Stimulated activated CD4-positive, alpha-beta T cell treated with anti-CD3 and anti-CD28 coated beads, TNF-alpha, amount 100 ng/mL, for 48 hours (primary cell): ENCODE measurements at regions not wholly inside any gene's neighbourhood (a gene's known extent, or its start where the extent isn't known, plus 50 kb on each side); places are given as distances from the start of the nearest gene placed in this dataset.

Experiments used
- DNase-seq, 3 donors: peaks; one replicate each; pipeline ENCODE4 v3.0.0-alpha.2; 2020; ENCODE audit warnings: low read depth in 3 of 3

DNA sequence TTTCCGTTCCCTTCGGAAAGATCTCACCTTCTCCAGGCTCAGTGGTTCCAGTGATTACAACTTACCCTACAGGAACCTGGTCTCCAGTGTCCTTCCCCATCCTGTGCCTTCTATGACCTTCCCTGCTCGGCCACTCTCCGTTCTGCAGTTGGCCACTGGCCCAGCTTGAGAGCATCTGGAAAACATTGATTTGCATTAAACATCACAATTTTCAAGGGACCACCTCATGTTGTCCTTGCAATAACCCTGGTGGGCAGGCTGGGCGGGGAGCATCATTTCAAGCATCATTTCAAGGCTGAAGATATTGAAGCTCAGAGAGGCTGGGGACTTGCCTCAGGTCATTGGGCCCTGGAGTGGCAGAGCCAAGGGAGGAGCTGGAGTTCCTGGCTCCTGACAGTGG lies 177.4 kb downstream of the SEC61B start:
- DNase-seq = no peak

DNA sequence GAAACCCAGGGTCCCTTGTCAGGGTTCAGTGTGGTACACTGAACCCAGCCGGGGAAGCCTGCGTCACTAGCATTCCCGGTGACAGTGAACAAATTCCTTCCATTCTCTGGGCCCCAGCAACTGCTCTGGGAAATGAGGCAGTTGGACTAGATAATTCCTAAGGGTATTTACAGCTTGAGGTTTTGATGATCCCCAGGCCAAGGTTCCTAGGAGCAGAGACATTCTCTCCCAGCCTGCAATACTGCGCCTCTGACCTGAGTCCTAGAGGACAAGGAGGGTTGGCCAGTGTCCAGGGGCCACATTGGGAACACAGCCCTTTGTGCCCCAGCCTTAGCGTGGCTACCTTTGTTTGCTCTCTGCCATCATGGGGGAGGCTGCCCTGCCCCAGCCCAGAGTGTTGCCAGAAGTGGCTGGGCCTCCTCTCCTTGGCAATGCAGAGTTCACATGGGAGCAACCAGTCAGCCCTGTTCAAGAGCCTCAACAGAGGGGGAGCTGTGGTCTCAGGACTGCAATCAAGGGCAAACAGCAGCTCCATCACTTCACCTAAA lies 178.2 kb downstream of the SEC61B start:
- no peak for DNase-seq

DNA sequence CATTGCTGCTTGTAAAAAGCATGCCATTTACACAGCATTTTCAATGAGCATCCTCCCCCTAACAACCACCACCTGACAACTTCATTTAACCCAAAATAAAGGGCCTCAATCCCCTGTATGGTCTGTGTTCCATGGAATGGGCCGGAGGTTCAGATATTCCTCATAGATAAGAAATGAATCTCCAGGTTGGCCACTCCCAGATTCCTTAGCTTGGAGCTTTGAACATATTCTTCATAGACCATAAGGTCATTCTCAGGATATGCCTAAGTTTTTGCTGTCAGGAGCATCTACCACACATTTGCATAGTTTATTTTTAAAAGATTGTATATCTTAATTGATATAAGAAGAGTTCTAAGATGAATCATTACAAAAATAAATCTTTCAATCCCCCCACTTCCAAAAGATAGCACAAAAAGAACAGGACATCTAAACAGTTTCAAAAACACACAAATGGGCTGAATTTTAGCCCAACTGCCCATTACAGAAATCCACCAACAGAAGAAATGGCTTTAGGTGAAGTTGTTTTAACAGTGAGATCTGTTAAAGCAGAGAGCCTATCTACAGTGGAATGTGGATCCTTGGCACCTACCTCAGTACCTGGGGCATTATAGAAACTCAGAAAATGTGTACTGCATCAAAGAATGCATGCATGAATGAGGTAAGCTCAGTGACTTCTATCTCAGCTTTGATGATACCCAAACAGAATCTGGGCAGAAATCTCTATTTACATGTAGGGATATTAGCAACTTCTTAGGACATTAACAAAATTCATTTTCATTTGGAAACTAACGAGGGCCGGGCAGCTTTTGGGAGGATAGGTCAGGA lies 179.8 kb downstream of the SEC61B start:
- no peak for DNase-seq

DNA sequence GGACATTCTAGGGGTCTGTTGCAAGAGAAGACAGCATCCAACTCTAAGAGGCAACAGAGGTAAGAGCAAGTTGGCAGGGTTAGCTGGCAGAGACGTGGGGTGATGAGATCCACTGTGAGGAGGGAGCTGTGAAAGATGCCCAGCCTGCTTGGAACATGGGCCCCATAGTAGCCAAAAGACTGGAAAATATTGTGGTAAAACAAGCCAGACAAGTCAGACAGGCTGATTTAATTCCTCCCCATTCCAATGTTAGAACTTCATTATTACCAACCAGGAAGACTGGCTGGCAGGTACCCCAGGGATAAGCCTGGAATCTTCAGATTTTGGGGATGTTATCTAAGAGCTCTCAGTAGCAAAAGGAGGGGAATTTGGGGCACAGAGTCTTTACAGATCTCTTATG lies 181.3 kb downstream of the SEC61B start:
- DNase-seq = no peak

DNA sequence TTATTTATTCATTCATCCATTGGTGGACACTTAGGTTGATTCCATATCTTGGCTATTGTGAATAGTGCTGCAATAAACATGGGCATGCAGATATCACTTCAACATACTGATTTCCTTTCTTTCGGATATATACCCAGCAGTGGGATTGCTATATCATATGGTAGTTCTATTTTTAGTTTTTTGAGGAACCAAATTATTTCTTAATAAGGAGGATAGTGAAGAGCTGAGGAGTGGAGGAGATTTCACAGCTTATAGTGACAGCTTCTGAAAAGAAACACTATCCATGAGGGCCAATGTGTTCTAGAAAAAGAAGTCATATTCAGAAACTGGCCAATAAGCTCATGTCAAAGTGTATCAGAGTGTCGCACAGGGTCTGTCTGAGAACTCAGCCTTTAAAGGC lies 183.3 kb downstream of the SEC61B start:
- no peak for DNase-seq

DNA sequence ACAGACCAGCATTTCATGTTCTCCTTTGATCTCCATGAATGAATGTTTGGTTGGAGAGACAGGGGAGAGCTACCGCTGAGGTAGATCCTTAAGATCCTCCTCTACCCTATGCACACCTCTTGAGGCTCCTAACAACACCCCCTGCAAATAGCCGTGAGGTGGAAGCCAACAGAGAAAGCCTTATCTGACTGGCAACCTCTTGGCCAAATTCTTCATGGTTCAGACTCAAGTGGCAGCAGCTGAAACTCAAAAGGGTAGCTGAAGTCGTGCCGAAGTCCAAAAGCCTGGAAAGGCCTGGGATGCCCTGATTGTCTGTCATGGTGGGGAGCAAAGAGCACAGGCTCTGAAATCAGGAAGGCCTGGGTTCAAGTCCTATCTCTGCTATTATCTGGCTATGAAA lies 184.9 kb downstream of the SEC61B start:
- no peak for DNase-seq

DNA sequence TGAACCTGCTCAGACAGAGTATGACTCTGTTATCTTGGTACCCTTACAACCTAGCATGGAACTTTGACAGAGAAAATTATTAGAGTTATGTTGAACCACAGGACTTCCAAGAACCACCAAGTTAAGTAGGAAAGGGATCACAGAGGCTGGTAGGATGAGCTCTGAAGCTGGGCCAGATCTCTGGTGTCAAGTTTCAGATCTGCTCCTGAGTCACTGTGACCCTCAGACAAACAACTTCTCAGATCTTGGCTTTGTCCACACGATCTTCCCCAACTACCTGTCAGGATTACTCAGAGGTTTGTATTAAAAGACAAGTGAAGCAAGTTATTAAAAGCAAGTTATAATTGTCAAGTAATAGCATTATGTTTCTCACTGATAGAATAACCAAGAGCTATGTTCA lies 189.0 kb downstream of the SEC61B start:
- no peak for DNase-seq

DNA sequence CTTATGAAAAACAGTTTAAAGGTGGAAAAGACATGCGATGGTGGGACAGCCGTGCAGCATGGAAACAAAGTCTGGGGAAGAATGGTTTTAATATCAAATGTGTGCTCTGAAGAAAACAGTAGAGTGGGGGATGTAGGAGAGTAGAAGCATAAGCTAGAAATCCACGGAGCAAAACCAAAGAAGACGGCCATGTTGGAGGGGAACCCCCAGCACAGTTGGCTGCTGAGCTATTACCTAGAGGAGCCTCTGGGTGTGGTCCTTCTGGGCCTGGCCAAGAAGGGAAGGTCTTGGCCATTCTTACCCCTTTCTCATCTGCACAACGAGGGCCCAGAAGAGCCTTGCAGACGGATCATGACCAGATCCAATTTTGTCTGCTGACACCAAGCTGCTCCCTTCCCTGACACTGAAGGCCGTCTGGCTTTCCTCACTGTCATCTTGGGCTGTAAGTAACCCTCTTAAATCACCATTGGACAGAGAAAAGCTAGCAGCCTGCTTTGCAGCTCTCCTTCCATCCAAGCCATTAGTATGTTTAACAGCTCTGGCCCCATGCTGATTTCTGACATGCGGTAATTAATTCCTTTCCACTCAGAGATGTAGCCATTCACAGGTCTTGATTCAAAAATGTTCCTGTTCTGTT lies 189.5 kb downstream of the SEC61B start:
- no peak for DNase-seq

DNA sequence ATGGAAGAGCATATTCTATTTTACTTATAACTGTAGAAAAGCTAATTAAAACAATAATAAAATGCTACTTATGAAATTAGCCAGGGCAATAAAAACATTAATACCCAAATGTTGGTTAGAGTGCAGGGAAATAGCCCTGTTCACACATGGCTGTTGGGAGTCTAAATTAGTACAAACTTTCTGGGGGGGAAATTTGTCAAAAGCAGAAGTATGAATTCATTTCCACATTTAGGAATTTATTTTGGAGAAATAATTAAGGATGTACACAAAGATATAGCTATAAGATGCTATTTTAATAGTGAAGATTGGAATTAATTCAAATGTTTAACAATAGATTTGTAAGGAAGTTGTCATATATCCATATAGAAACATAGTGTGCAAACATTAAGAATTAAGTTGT lies 190.5 kb downstream of the SEC61B start:
- DNase-seq = no peak

DNA sequence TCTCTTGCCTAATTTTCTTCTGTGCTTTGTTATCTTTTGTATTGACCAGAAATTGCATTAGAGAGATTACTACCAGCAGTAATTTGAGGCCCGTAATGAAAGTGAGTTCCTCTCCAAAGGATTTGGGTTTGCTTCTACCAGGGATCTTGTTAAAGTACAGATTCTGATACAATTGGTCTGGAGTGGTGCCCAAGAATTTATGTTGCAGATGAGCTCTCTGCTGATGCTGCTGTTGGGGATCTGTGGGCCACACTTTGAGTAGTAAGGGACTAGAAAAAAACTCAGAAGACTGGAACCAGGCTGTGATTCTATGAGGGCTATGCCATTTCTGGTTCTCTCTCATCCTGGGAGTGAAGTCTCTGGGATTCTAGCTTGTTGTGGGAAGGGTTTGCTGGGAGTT lies 192.2 kb downstream of the SEC61B start:
- no peak for DNase-seq

DNA sequence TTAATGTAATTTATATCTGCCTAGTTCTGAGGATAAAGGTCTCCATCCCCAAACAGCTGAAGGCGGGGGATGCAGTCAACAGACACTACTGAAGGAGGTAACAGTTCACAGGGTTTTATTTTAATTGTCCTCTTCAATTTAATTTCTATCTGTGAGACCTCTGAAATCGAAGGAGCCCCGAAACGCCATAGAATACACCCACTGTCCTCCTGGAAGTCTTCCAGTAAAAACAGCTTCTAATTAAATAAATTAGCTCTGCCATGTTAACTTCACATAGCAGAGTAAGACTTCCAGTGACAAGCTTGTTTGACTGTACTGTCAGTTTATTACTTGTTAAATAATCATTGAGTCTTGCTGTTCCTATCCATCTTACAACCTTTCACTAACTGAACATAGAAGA lies 193.5 kb downstream of the SEC61B start:
- no peak for DNase-seq

DNA sequence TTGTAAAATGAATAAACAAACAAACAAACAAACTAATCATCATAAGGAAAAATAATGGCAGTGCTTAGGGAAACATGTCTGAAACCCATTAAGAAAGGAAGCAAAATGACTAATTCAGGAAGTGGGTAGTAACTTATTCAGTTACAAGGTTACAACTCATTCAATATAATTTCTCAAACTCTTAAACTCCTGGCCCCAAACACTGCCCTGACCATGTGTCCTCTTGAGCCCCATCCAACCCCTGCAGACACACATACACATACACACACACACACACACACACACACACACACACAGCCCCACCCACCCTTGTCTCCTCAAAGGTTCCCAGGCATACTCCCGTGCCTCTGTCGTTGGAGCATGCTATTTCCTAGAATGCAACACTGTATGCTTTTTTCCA lies 193.9 kb downstream of the SEC61B start:
- no peak for DNase-seq

DNA sequence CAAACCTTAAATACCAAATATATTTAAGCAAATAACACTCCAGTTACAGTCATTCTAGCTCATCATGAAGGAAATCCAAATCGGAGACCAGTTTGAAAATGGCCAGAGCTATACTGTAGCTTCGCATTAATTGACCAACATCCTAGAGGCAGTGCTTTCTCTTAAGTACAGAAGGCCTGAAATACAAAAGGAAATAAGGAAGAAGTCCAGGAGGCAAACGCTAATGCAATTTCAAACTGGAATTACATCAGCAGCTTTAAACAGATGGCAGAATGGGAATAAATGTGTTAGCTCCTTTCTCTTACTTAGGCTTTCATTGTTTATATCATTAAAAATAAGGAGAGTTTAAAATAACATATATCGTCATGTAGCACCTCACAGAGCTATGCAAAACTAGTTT lies 197.0 kb downstream of the SEC61B start:
- DNase-seq = no peak

DNA sequence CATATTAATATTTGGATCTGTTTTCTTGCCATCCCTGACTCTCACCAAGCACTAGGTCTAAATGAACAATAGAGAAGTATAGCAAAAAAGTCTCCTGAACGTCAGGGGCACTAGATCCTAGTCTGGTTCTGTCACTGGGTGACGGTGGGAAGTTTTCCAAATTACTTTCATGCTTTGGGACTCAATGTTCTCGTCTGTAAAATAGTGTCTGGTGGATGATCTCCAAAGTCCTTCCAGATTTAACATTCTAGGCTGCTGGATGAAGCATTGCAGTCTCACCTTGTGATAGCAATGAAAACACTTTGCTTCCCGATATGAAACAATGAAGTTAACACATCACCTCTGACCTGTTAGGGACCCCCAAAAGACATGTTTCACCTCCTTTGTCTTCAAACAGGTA lies 199.3 kb downstream of the SEC61B start:
- no peak for DNase-seq

DNA sequence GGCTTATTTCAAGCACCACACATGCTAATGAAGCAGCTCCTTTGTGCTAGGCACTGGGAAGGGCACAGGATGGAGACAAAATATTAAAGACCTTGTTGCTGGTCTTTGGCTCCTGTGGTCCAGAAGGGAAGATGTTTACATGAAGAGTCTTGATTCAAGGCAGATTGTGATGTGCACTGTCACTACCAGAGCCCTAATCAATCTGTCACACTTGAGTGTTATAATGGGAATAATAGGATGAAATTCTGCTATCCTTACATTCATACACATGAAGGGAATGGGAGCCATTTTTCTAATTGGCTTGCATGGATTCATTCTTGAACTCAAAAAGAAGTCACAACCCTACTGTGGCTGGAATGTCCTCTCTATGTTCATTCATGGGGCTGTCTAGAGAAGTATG lies 203.0 kb downstream of the SEC61B start:
- DNase-seq = no peak

DNA sequence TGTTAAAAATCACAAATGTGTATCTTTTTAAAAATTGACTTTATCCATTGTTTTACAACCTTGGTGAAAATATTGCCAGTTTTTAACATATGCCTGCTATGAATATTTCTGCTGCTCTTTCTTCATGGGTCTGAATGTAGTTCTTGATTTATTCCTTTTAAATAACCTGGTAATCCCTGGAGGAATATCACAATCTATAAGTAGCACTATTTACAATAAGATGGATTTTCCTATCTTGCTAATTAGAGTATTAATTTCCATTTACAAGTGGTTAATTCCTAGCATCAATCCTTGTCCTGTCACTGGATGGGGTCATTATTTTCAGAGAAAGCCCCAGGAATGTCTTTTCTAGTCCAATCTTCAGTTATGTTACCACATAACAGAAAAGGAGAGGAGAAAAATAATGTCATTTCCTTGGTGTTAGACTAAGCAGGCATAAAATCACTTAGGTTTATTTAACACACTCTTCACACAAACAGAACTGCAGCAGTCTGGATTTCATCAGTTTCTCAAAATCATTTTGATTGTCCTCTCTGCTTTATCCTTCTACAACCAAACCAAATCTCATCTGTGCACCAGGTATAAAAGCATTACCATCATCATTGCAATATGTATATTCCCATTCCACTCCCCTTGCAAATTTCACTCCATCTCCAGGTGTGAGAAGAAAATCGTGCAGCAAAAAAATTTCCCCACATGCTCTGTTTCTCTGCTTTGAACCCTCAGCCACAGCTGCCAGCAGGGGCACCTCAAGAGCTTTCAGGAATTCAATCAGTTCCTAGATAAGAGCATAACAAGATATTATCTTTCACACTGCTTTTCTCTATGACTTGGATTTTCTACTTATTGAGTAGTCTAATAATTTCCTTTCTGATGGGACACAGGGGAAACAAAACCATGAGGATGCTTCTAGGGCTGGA lies 204.1 kb downstream of the SEC61B start:
- no peak for DNase-seq

DNA sequence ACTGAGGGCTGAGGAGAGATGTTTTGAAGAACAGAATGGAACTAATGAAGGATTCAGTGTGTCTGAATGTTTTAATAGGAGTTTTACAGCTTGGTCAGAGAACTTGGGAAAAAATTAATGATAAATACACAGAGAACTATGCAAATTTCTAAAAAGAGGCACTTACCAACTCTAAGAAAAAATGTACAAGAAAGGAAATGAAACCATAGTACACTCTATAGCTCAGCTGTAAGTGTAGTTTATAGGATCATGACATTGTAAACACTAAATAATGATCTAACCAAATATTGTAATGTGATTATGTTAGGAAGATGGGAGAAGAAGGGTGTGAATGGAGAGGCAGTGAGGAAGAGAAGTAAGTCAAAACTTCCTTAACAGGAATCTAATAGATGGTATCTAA lies 205.2 kb downstream of the SEC61B start:
- DNase-seq = no peak

DNA sequence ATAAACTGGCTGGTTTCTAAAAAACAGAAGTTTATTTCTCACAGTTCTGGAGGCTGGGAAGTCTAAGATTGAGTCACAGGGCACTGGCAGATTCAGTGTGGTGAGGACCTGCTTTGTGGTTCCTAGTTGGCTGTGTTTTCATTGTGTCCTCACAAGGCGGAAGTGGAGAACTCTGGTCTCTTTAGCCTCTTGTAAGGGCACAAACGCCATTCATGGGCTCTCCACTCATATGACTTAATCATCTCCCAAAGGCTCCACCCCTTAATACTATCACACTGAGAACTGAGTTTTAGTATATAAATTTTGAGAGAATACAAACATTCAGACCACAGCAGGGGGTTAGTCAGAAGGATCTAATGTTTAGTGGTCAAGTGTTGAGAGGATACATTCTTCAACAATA lies 208.2 kb downstream of the SEC61B start:
- DNase-seq = no peak

DNA sequence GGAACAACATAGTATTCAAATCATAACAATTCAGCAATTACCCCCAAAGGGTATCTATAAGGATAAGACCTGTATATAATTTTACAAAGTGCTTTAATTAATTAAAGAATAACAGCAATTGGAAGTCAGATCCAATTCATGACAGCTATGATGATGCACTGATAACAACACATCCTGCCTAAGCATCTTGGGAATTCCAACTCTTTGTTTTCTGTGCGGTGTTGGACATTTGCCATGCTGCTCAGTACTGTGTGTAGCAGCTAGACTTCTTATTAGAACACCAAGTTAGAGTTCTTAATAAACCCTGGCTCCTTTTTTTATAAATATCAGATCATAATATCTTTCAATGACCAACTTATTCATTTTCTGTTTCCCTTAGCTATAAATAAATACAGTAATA lies 209.0 kb downstream of the SEC61B start:
- no peak for DNase-seq

DNA sequence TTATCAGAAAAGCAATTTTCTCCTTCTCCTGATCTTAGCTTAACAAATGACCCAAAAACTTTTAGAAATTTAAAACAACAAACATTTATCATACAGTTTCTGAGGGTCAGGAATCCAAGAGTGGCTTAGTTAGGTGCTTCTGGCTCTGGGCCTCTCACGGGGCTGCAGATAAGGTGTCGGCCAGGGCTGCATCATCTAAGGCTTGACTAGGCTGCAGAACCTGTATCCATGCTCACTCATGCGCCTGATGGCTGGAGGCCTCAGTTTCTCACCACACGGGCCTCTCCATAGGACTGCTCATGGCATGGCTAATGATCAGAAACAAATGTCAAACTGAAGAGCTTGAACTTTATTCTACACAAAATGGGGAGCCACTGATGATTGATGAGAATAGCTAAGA lies 210.0 kb downstream of the SEC61B start:
- no peak for DNase-seq

DNA sequence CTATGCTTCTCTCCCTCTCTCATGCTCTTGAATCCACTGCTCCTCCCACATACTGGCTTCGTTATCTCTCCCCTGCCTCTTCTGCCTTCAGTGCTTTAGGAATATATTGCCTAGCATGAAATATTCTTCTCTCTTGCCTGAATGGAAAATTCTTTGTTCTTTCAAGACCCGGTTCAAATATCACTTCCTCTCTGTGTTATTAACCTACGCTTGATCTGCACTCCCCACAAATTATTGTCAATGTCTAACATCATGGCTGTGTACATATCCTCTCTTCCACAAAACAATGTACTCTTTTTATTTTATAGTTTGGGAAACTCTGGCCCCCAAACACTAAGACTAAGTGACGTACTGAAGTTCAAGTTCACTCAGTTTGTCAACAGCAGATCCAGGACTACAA lies 211.0 kb downstream of the SEC61B start:
- DNase-seq = no peak

DNA sequence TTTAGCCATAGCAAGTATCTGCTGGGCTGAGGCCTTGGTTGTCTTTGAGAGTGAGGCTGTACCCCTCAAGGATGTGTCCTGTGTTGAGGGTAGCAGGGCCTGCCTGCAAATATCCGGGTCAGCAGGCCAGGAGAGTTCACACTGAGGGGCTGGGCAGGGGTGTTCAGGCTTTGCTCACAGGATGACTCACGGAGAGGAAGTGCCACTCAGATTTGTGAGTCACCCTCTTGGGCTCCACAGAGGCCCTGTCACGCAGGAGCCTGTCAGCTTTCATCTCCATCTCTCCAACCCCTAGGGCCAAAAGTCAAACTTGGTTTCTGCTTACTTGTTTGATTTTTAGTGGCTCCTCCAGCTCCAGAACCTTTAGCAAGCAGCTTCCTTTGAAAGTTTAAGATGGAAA lies 211.5 kb downstream of the SEC61B start:
- peak; percentile 7 to 44 (median 43) for DNase-seq
